SKM-1 treated with dmso at 0.1 percent for 144 hours (cell line): ENCODE measurements at regions not wholly inside any gene's neighbourhood (a gene's known extent, or its start where the extent isn't known, plus 50 kb on each side); places are given as distances from the start of the nearest gene placed in this dataset.
A peak's percentile ranks its signal among the peaks of the same experiment; 100 is the strongest.

Experiments used
- DNase-seq: peaks from one replicate; lab custom pipeline; 2025; ENCODE audit not compliant: unreplicated experiment; lab: John Stamatoyannopoulos, UW

GRCh38 chr3:22977650-22978289, 225.4 kb upstream of the UBE2E2 start:
- DNase-seq = no peak

GRCh38 chr3:22979581-22979980, 223.5 kb upstream of the UBE2E2 start:
- no peak for DNase-seq

- DNase-seq = no peak
Observed at GRCh38 chr3:22980346-22980745, 222.8 kb upstream of the UBE2E2 start.

GRCh38 chr3:22981166-22981565, 222.0 kb upstream of the UBE2E2 start:
- no peak for DNase-seq

GRCh38 chr3:22981861-22982260, 221.3 kb upstream of the UBE2E2 start:
- DNase-seq = no peak

GRCh38 chr3:22982981-22983587, 220.0 kb upstream of the UBE2E2 start:
- DNase-seq = peak; percentile 3

- no peak for DNase-seq
Observed at GRCh38 chr3:22986958-22987357, 216.2 kb upstream of the UBE2E2 start.

- DNase-seq = no peak
Observed at GRCh38 chr3:22988566-22988965, 214.6 kb upstream of the UBE2E2 start.

- DNase-seq = no peak
Observed at GRCh38 chr3:22989716-22990115, 213.4 kb upstream of the UBE2E2 start.

GRCh38 chr3:22990291-22991200, 212.6 kb upstream of the UBE2E2 start:
- no peak for DNase-seq

GRCh38 chr3:22994781-22995180, 208.3 kb upstream of the UBE2E2 start:
- no peak for DNase-seq

GRCh38 chr3:22996920-22997571, 206.1 kb upstream of the UBE2E2 start:
- DNase-seq = no peak

- DNase-seq = no peak
Observed at GRCh38 chr3:23000371-23000770, 202.8 kb upstream of the UBE2E2 start.

- DNase-seq = no peak
Observed at GRCh38 chr3:23002151-23002550, 201.0 kb upstream of the UBE2E2 start.

- DNase-seq = no peak
Observed at GRCh38 chr3:23002836-23003732, 200.0 kb upstream of the UBE2E2 start.

- DNase-seq = no peak
Observed at GRCh38 chr3:23003733-23004046, 199.4 kb upstream of the UBE2E2 start.

GRCh38 chr3:23004971-23005370, 198.2 kb upstream of the UBE2E2 start:
- no peak for DNase-seq

GRCh38 chr3:23017801-23018200, 185.3 kb upstream of the UBE2E2 start:
- DNase-seq = no peak

GRCh38 chr3:23019596-23020300, 183.4 kb upstream of the UBE2E2 start:
- no peak for DNase-seq

- no peak for DNase-seq
Observed at GRCh38 chr3:23028294-23028693, 174.8 kb upstream of the UBE2E2 start.
